K562 (cell line): ENCODE measurements at regions not wholly inside any gene's neighbourhood (a gene's known extent, or its start where the extent isn't known, plus 50 kb on each side); places are given as distances from the start of the nearest gene placed in this dataset.
A peak's percentile ranks its signal among the peaks of the same experiment; 100 is the strongest.

Source experiments
- ATAC-seq: fragments of 200-7000 bp; cut with Tn5 transposase; 3 replicates; pipeline ENCODE4 v1.9.1; 2020; ENCODE audit warnings: moderate library complexity
- BruUV-seq: library from RNA; stranded (reverse); fragments of 400-500 nt; replicated peaks from 2 replicates; lab custom pipeline; 2021; lab: Mats Ljungman, UMichigan
- CTCF ChIA-PET: fragments of 300-600 bp; formaldehyde crosslinking; extraction: SDS; loops from one replicate; lab custom pipeline; 2021; ENCODE audit warnings: low intra/inter-chr PET ratio; lab: Yijun Ruan, JAX
- POLR2A ChIA-PET: fragments of 300-600, 350-650 bp; sonication (Branson Sonifier 250); formaldehyde crosslinking; extraction: SDS; loops from one replicate; lab custom pipeline; 2021; ENCODE audit warnings: antibody characterized with exemption, inconsistent platforms; lab: Yijun Ruan, JAX
- DNase-seq, 4 experiments: peaks; one replicate each; pipeline versions ENCODE4 v3.0.0 to v3.0.0-alpha.2; 2011 to 2018; ENCODE audit warnings: low spot score in 3 of 4, mixed read lengths in 3 of 4; ENCODE audit errors: extremely low read depth in 1 of 4
- FAIRE-seq: peaks from 2 replicates; lab custom pipeline; 2011; peaks lifted over from hg19 to GRCh38; lab: Jason Lieb, UNC
- H2AFZ ChIP-seq: 2 replicates; pipeline ENCODE4 v1.6.0; 2011; ENCODE audit warnings: low read depth, low read length, control low read depth, inconsistent platforms
- H3K27ac ChIP-seq: fragments of 200-600 bp; 3 replicates; pipeline ENCODE4 v1.8.0; 2011; ENCODE audit warnings: low read depth, mild to moderate bottlenecking, control low read depth, inconsistent platforms, low read length, moderate library complexity, mixed read lengths; ENCODE audit errors: extremely low read depth
- H3K27me3 ChIP-seq, 2 experiments: fragments of 300-600 bp in 1 of 2; 2 replicates in 1 of 2; 3 replicates in 1 of 2; pipeline versions ENCODE4 v1.6.0 to v1.8.0; 2011; ENCODE audit warnings: inconsistent platforms in 2 of 2, low read length in 2 of 2, mild to moderate bottlenecking in 1 of 2, mixed read lengths in 1 of 2, moderate library complexity in 1 of 2; ENCODE audit not compliant: control insufficient read depth in 2 of 2, insufficient read depth in 2 of 2
- H3K36me3 ChIP-seq: fragments of 300-600 bp; 3 replicates; pipeline ENCODE4 v1.8.0; 2011; ENCODE audit warnings: mild to moderate bottlenecking, low read length, inconsistent platforms; ENCODE audit not compliant: control insufficient read depth, insufficient read depth
- H3K4me1 ChIP-seq, 2 experiments: fragments of 200-600 bp in 1 of 2; replicated peaks in 1 of 2; 2 replicates in 1 of 2; 3 replicates in 1 of 2; pipeline versions ENCODE4 v1.5.1 to v1.8.0; 2011; ENCODE audit warnings: inconsistent platforms in 2 of 2, low read length in 2 of 2, mild to moderate bottlenecking in 1 of 2, mixed read lengths in 1 of 2, moderate library complexity in 1 of 2; ENCODE audit not compliant: control insufficient read depth in 2 of 2, insufficient read depth in 2 of 2
- H3K4me2 ChIP-seq: 2 replicates; pipeline ENCODE4 v1.6.1; 2011; ENCODE audit warnings: low read length, control low read depth, inconsistent platforms, mixed read lengths; ENCODE audit not compliant: insufficient read depth
- H3K4me3 ChIP-seq: fragments of 200-600 bp; sonication (generic), shearing (Covaris generic); 2 replicates; pipeline ENCODE4 v1.5.1; 2016; ENCODE audit warnings: control low read depth, inconsistent platforms
- H3K79me2 ChIP-seq: fragments of 200-600 bp; 3 replicates; pipeline ENCODE4 v1.8.0; 2011; ENCODE audit warnings: low read length, inconsistent platforms; ENCODE audit not compliant: control insufficient read depth, insufficient read depth
- H3K9ac ChIP-seq, 2 experiments: 2 replicates each; pipeline versions ENCODE4 v1.6.0 to v1.6.1; 2011; ENCODE audit warnings: low read depth in 2 of 2, low read length in 2 of 2, control low read depth in 1 of 2, inconsistent platforms in 1 of 2, mild to moderate bottlenecking in 1 of 2, mixed read lengths in 1 of 2; ENCODE audit not compliant: insufficient read depth in 1 of 2
- H3K9me1 ChIP-seq: one replicate; pipeline ENCODE4 v1.6.0; 2011; ENCODE audit warnings: inconsistent platforms, mild to moderate bottlenecking, low read length, moderate library complexity; ENCODE audit not compliant: control insufficient read depth, insufficient read depth
- H3K9me3 ChIP-seq: replicated peaks from 2 replicates; pipeline ENCODE4 v1.5.1; 2011; ENCODE audit warnings: low read depth, low read length, inconsistent platforms; ENCODE audit not compliant: control insufficient read depth, insufficient read depth
- H4K20me1 ChIP-seq: replicated peaks from 2 replicates; pipeline ENCODE4 v1.6.1; 2011; ENCODE audit warnings: low read length, inconsistent platforms, mixed read lengths; ENCODE audit not compliant: control insufficient read depth, insufficient read depth
- BCL6 ChIP-seq: fragments of 250-450 bp; sonication (Bioruptor Pico); IDR thresholded peaks from 2 replicates; pipeline ENCODE4 v1.4.0; 2020
- KLF6 ChIP-seq: fragments of 250-450 bp; sonication (Bioruptor Pico); IDR thresholded peaks from 2 replicates; pipeline ENCODE4 v1.4.0; 2020; ENCODE audit warnings: mild to moderate bottlenecking, moderate library complexity, borderline replicate concordance
- NFRKB ChIP-seq: fragments of 450-650 bp; IDR thresholded peaks from 2 replicates; pipeline ENCODE4 v1.6.1; 2016; ENCODE audit warnings: low read depth
- NR2C2 ChIP-seq, 2 experiments: fragments of 200-800 bp in 1 of 2; sonication (Bioruptor generic) in 1 of 2; sonication (generic) in 1 of 2; formaldehyde crosslinking in 1 of 2; IDR thresholded peaks; 2 replicates each; pipeline versions ENCODE4 v1.6.1 to v1.8.0; 2016 to 2022; ENCODE audit warnings: mild to moderate bottlenecking in 1 of 2, missing compliant biosample characterization in 1 of 2, missing genetic modification characterization in 1 of 2, missing genetic modification reagents in 1 of 2
- NR2F6 ChIP-seq: fragments of 450-650 bp; formaldehyde crosslinking; IDR thresholded peaks from 2 replicates; pipeline ENCODE4 v1.4.0; 2020; ENCODE audit warnings: mild to moderate bottlenecking
- THRAP3 ChIP-seq: fragments of 450-650 bp; IDR thresholded peaks from 2 replicates; pipeline ENCODE4 v1.6.1; 2016; ENCODE audit warnings: mild to moderate bottlenecking, inconsistent platforms, borderline replicate concordance
- ZKSCAN3 ChIP-seq: fragments of 250-450 bp; sonication (Bioruptor Pico); IDR thresholded peaks from 2 replicates; pipeline ENCODE4 v1.4.0; 2020
- ZNF644 ChIP-seq: fragments of 200-800 bp; sonication (Bioruptor generic); IDR thresholded peaks from 2 replicates; pipeline ENCODE4 v1.6.1; 2016; ENCODE audit warnings: low read depth, missing genetic modification characterization, missing compliant biosample characterization
- ZNF717 ChIP-seq: fragments of 250-450 bp; sonication (Bioruptor Pico); IDR thresholded peaks from 2 replicates; pipeline ENCODE4 v1.5.0; 2021
- WGBS: fragments of 100-300 bp; shearing (Covaris generic); methylation state at CpG from one replicate; pipeline ENCODE4 v1.1.6; 2016; ENCODE audit warnings: low coverage, mixed read lengths; ENCODE audit not compliant: insufficient coverage; ENCODE audit errors: missing lambda C conversion rate; 5-methylcytosine and 5-hydroxymethylcytosine counted together
- in situ Hi-C: fragments of 300-500 bp; cut with MboI; formaldehyde crosslinking; loops from 4 replicates; pipeline ENCODE4 v1.15.0; 2018; ENCODE audit warnings: inconsistent platforms, mixed read lengths
- intact Hi-C: fragments of 100-400 bp; cut with micrococcal nuclease; formaldehyde crosslinking; loops from 2 replicates; pipeline ENCODE4 v1.14.2; 2022
- TF ChIP-seq, protein P1 (sequence below): fragments of 250-450 bp; sonication (Bioruptor Pico); IDR thresholded peaks from 2 replicates; pipeline ENCODE4 v1.5.0; 2021
- TF ChIP-seq, protein P2 (sequence below): fragments of 250-450 bp; sonication (Bioruptor Pico); IDR thresholded peaks from 2 replicates; pipeline ENCODE4 v1.4.0; 2020; ENCODE audit warnings: mild to moderate bottlenecking, moderate library complexity
- TF ChIP-seq, protein P3 (sequence below): fragments of 450-650 bp; conservative IDR thresholded peaks from 2 replicates; pipeline ENCODE4 v1.6.1; 2016; ENCODE audit warnings: missing genetic modification characterization, low read depth, mild to moderate bottlenecking, control low read depth, missing compliant biosample characterization
- TF ChIP-seq, protein P4 (sequence below): fragments of 250-450 bp; sonication (Bioruptor Pico); IDR thresholded peaks from 2 replicates; pipeline ENCODE4 v1.8.0; 2021; ENCODE audit warnings: moderate library complexity, mild to moderate bottlenecking, inconsistent platforms

DNA sequence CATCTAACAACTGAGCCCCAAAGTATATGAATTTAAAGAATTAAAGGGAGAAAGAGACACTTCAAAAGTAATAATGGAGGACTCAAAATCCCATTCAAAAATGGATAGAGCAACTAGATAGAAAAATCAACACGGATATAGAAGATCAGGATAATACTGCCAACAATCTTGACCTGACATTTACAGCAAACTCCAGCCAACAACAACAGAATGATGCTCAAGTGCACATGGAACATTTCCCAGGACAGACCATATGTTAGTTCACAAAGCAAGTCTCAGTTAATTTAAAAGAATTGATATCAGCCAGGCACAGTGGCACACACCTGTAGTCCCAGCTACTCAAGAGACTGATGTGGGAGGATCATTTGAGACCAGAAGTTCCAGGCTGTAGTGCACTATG, 72.0 kb upstream of the SMARCAD1 start (continued):
- TF ChIP-seq NFRKB, result no peak
- TF ChIP-seq BCL6 (CRISPR knock-in tag), result no peak
- no peak for TF ChIP-seq ZKSCAN3 (CRISPR knock-in tag)
- TF ChIP-seq NR2F6, result no peak
- TF ChIP-seq, all 486 proteins: peak for 0

DNA sequence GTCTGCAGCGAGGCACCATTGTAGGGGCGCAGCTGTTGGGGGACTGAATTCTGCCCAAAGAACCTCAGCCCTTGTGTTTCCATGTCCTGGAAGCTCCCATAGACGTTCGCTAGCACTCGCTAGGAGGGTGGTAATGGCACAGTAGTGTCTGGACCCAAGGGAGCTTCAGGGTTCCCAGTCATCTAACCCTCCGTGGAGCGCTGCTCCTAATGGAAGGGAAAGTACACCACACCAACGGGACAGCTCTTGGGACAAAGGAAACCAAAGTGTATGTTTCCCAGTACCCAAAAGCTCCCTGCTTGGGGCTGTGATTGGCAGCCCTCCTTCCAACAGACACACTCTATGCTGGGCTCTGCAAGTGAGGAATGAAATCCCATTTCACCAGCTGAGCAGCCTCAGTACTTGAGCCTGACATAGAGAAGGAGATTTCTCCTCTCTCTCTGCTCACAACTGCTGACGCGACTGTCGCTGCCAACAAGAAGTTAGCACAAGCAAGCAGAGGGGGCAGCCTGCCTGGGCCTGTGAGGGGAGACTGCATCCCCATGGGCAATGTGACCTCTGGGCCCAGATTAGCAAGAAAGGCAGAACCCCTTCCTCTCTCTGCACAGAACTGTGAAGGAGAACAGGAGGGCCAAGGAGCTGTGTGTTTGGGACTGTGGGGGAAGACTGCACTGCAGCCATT, 67.6 kb upstream of the SMARCAD1 start:
- peak; percentile 55 for ATAC-seq
- no peak for FAIRE-seq
- no peak for DNase-seq
- no peaks in the 10 kb centered on the region for H3K36me3 ChIP-seq
- in situ Hi-C loops (no loop called here), intact Hi-C loops (no loop called here)
- no TSS peak for BruUV-seq
- ChIA-PET POLR2A (interaction anchor here (0.6 kb wide), 1 partner anchor 8 kb away, joined by 3 read pairs; no protein-coding TSS in a partner anchor), CTCF (no interaction called here)
- H3K4me1 ChIP-seq, result no peaks in the 10 kb centered on the region
- no peak overlapping the region; a peak in 1 of 4 replicates for H3K9ac ChIP-seq
- H3K27ac ChIP-seq, result no peak overlapping the region
- H3K27me3 ChIP-seq, result peaks cover 0 to 14% of the 10 kb centered on the region in 2 experiments; a peak in 1 of 5 replicates
- H3K4me2 ChIP-seq, result no peak overlapping the region
- H3K9me3 ChIP-seq, result no peaks in the 10 kb centered on the region
- H3K4me3 ChIP-seq, result no peak overlapping the region
- no peaks in the 10 kb centered on the region for H3K9me1 ChIP-seq
- no peaks in the 10 kb centered on the region for H3K79me2 ChIP-seq
- no peaks in the 10 kb centered on the region; the same call in 1 of the 2 replicates for H4K20me1 ChIP-seq
- H2AFZ ChIP-seq, result no peak overlapping the region
- 0% methylated on average over 11 of the region's 11 CpGs for WGBS
- TF ChIP-seq, protein P1, sequence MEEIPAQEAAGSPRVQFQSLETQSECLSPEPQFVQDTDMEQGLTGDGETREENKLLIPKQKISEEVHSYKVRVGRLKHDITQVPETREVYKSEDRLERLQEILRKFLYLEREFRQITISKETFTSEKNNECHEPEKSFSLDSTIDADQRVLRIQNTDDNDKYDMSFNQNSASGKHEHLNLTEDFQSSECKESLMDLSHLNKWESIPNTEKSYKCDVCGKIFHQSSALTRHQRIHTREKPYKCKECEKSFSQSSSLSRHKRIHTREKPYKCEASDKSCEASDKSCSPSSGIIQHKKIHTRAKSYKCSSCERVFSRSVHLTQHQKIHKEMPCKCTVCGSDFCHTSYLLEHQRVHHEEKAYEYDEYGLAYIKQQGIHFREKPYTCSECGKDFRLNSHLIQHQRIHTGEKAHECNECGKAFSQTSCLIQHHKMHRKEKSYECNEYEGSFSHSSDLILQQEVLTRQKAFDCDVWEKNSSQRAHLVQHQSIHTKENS (CRISPR knock-in tag), result no peak
- TF ChIP-seq ZNF717 (no peak), KLF6 (CRISPR knock-in tag) (no peak), THRAP3 (no peak), NR2C2 (CRISPR knock-in tag; IDR thresholded peaks at IDR 0.05) (no peak), NR2C2 (tag; IDR thresholded peaks at IDR 0.05) (no peak), ZNF644 (tag) (no peak)
- TF ChIP-seq, protein P2, sequence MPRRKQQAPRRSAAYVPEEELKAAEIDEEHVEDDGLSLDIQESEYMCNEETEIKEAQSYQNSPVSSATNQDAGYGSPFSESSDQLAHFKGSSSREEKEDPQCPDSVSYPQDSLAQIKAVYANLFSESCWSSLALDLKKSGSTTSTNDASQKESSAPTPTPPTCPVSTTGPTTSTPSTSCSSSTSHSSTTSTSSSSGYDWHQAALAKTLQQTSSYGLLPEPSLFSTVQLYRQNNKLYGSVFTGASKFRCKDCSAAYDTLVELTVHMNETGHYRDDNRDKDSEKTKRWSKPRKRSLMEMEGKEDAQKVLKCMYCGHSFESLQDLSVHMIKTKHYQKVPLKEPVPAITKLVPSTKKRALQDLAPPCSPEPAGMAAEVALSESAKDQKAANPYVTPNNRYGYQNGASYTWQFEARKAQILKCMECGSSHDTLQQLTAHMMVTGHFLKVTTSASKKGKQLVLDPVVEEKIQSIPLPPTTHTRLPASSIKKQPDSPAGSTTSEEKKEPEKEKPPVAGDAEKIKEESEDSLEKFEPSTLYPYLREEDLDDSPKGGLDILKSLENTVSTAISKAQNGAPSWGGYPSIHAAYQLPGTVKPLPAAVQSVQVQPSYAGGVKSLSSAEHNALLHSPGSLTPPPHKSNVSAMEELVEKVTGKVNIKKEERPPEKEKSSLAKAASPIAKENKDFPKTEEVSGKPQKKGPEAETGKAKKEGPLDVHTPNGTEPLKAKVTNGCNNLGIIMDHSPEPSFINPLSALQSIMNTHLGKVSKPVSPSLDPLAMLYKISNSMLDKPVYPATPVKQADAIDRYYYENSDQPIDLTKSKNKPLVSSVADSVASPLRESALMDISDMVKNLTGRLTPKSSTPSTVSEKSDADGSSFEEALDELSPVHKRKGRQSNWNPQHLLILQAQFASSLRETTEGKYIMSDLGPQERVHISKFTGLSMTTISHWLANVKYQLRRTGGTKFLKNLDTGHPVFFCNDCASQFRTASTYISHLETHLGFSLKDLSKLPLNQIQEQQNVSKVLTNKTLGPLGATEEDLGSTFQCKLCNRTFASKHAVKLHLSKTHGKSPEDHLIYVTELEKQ (CRISPR knock-in tag), result no peak
- TF ChIP-seq, protein P3, sequence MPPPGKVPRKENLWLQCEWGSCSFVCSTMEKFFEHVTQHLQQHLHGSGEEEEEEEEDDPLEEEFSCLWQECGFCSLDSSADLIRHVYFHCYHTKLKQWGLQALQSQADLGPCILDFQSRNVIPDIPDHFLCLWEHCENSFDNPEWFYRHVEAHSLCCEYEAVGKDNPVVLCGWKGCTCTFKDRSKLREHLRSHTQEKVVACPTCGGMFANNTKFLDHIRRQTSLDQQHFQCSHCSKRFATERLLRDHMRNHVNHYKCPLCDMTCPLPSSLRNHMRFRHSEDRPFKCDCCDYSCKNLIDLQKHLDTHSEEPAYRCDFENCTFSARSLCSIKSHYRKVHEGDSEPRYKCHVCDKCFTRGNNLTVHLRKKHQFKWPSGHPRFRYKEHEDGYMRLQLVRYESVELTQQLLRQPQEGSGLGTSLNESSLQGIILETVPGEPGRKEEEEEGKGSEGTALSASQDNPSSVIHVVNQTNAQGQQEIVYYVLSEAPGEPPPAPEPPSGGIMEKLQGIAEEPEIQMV (tag), result no peak
- TF ChIP-seq, protein P4, sequence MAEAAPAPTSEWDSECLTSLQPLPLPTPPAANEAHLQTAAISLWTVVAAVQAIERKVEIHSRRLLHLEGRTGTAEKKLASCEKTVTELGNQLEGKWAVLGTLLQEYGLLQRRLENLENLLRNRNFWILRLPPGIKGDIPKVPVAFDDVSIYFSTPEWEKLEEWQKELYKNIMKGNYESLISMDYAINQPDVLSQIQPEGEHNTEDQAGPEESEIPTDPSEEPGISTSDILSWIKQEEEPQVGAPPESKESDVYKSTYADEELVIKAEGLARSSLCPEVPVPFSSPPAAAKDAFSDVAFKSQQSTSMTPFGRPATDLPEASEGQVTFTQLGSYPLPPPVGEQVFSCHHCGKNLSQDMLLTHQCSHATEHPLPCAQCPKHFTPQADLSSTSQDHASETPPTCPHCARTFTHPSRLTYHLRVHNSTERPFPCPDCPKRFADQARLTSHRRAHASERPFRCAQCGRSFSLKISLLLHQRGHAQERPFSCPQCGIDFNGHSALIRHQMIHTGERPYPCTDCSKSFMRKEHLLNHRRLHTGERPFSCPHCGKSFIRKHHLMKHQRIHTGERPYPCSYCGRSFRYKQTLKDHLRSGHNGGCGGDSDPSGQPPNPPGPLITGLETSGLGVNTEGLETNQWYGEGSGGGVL, result no peak
